ENCODE measurements at regions not wholly inside any gene's neighbourhood (a gene's known extent, or its start where the extent isn't known, plus 50 kb on each side); places are given as distances from the start of the nearest gene placed in this dataset.

- DNase-seq (ENCODE audit: low spot score) (no peak), FAIRE-seq (no peak)
These were observed 100.9 kb upstream of the CELF4 start for GRCh38 chr18:37666451-37666850.

- DNase-seq (ENCODE audit: low spot score) = no peak
- FAIRE-seq = no peak
These were observed 99.7 kb upstream of the CELF4 start for GRCh38 chr18:37665346-37665745.

GRCh38 chr18:37663446-37663845, 97.8 kb upstream of the CELF4 start:
- DNase-seq (ENCODE audit: low spot score) (no peak), FAIRE-seq (no peak)

GRCh38 chr18:37662546-37663339, 97.1 kb upstream of the CELF4 start:
- DNase-seq (ENCODE audit: low spot score) = no peak

GRCh38 chr18:37662099-37662498, 96.5 kb upstream of the CELF4 start:
- DNase-seq (ENCODE audit: low spot score) (no peak), FAIRE-seq (no peak)

More at GRCh38 chr18:37662546-37663339, 97.1 kb upstream of the CELF4 start:
- FAIRE-seq = no peak

GRCh38 chr18:37661478-37661877, 95.9 kb upstream of the CELF4 start:
- DNase-seq (ENCODE audit: low spot score) (no peak), FAIRE-seq (no peak)

GRCh38 chr18:37661061-37661460, 95.5 kb upstream of the CELF4 start:
- DNase-seq (ENCODE audit: low spot score) (no peak), FAIRE-seq (no peak)

- FAIRE-seq (no peak), DNase-seq (ENCODE audit: low spot score) (no peak)
These were observed 95.1 kb upstream of the CELF4 start for GRCh38 chr18:37660658-37661057.

GRCh38 chr18:37659906-37660305, 94.3 kb upstream of the CELF4 start:
- DNase-seq (ENCODE audit: low spot score) = no peak
- FAIRE-seq = no peak

- no peak for DNase-seq (ENCODE audit: low spot score)
- no peak for FAIRE-seq
These were observed 93.3 kb upstream of the CELF4 start for GRCh38 chr18:37658894-37659293.

- no peak for FAIRE-seq
These were observed 91.9 kb upstream of the CELF4 start for GRCh38 chr18:37657493-37657892.

GRCh38 chr18:37654731-37655369, 89.3 kb upstream of the CELF4 start:
- no peak for FAIRE-seq
- DNase-seq (ENCODE audit: low spot score) = no peak

More at GRCh38 chr18:37657493-37657892, 91.9 kb upstream of the CELF4 start:
- no peak for DNase-seq (ENCODE audit: low spot score)

- FAIRE-seq = no peak
These were observed 88.4 kb upstream of the CELF4 start for GRCh38 chr18:37654034-37654433.

GRCh38 chr18:37653618-37654017, 88.0 kb upstream of the CELF4 start:
- no peak for FAIRE-seq
- DNase-seq (ENCODE audit: low spot score) = no peak

More at GRCh38 chr18:37654034-37654433, 88.4 kb upstream of the CELF4 start:
- DNase-seq (ENCODE audit: low spot score) = no peak

GRCh38 chr18:37649930-37650329, 84.3 kb upstream of the CELF4 start:
- FAIRE-seq (no peak), DNase-seq (ENCODE audit: low spot score) (no peak)

- FAIRE-seq (no peak), DNase-seq (ENCODE audit: low spot score) (no peak)
These were observed 83.8 kb upstream of the CELF4 start for GRCh38 chr18:37649416-37649815.

GRCh38 chr18:37641573-37641972, 76.0 kb upstream of the CELF4 start:
- FAIRE-seq (no peak), DNase-seq (ENCODE audit: low spot score) (no peak)

GRCh38 chr18:37640504-37640903, 74.9 kb upstream of the CELF4 start:
- FAIRE-seq (no peak), DNase-seq (ENCODE audit: low spot score) (no peak)

GRCh38 chr18:37639846-37640245, 74.2 kb upstream of the CELF4 start:
- DNase-seq (ENCODE audit: low spot score) (no peak), FAIRE-seq (no peak)

- DNase-seq (ENCODE audit: low spot score) = no peak
- FAIRE-seq = no peak
These were observed 71.9 kb upstream of the CELF4 start for GRCh38 chr18:37637478-37637850.

- FAIRE-seq = no peak
- DNase-seq (ENCODE audit: low spot score) = no peak
These were observed 71.4 kb upstream of the CELF4 start for GRCh38 chr18:37636831-37637477.

GRCh38 chr18:37634516-37634915, 68.9 kb upstream of the CELF4 start:
- FAIRE-seq = no peak
- no peak for DNase-seq (ENCODE audit: low spot score)
